ENCODE measurements at regions not wholly inside any gene's neighbourhood (a gene's known extent, or its start where the extent isn't known, plus 50 kb on each side); places are given as distances from the start of the nearest gene placed in this dataset.

DNA sequence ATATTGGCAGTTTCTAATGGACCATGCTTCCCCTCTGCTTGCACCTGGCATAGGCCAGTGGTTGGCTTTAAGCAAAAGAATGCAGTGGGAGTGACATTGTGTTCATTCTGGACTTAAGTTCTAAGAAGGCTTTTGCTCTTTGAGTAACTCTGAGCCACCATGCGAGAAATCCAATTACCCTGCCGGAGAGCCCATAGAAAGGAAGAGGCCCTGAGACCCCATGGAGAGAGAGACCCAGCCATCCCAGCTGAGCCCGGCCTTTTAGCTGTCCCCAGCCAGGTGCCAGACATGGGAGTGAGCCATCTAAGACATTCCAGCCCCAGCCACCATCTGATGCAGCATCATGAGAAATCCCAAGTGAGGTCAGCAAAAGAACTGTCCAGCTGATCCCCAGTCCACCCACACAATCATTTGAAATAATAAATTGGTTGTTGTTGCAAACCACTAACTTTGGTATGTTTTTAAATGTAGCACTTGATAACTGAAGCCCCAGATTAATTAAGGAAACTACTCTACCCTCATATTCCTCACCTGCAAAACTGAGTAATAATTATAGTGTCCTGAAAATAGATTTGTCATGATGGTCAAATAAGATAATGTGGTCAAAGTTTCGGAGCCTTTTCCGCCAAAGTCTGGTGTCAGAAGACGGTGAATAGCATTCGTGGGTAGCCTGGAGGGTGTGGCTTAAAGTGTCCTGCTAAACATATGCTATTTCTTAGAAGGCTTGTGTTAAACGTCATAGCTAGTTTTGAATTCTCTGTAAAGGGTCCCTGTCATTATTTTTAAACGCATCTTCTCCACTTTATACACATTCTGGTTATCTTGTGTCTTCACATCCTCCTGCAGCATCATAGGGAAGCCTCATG is 166.6 kb upstream of the PELI2 start:
- Histone ChIP-seq H4K20me1 (ENCODE audit: insufficient read depth, low read length) (no peaks in the 10 kb centered on the region), H2AFZ (ENCODE audit: low read depth, low read length) (no peak overlapping the region), H3K4me1 (ENCODE audit: insufficient read depth, low read length) (no peaks in the 10 kb centered on the region), H3K9ac (ENCODE audit: low read depth, low read length) (no peak overlapping the region), H3K27ac (ENCODE audit: low read length) (no peak overlapping the region), H3K36me3 (ENCODE audit: insufficient read depth, low read length) (no peaks in the 10 kb centered on the region), H3K79me2 (ENCODE audit: insufficient read depth, low read length) (no peaks in the 10 kb centered on the region), H3K4me2 (ENCODE audit: insufficient read depth, low read length) (no peak overlapping the region), H3K4me3 (ENCODE audit: low read depth in 1 of 2, low read length in 2 of 2) (no peak overlapping the region), H3K9me3 (ENCODE audit: insufficient read depth, low read length, severe bottlenecking) (no peaks in the 10 kb centered on the region), H3K27me3 (ENCODE audit: insufficient read depth, low read length, poor library complexity) (no peaks in the 10 kb centered on the region)
- TF ChIP-seq, protein P1, sequence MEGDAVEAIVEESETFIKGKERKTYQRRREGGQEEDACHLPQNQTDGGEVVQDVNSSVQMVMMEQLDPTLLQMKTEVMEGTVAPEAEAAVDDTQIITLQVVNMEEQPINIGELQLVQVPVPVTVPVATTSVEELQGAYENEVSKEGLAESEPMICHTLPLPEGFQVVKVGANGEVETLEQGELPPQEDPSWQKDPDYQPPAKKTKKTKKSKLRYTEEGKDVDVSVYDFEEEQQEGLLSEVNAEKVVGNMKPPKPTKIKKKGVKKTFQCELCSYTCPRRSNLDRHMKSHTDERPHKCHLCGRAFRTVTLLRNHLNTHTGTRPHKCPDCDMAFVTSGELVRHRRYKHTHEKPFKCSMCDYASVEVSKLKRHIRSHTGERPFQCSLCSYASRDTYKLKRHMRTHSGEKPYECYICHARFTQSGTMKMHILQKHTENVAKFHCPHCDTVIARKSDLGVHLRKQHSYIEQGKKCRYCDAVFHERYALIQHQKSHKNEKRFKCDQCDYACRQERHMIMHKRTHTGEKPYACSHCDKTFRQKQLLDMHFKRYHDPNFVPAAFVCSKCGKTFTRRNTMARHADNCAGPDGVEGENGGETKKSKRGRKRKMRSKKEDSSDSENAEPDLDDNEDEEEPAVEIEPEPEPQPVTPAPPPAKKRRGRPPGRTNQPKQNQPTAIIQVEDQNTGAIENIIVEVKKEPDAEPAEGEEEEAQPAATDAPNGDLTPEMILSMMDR (IDR thresholded peaks at IDR 0.05; ENCODE audit: borderline replicate concordance, extremely low read depth, low read length, poor library complexity, severe bottlenecking), result no peak
- TF ChIP-seq EZH2 (IDR thresholded peaks at IDR 0.05; ENCODE audit: borderline replicate concordance, low read depth, low read length, severe bottlenecking), result no peak
- no peak for DNase-seq
- ATAC-seq (ENCODE audit: insufficient read depth, low read depth), result no peak

DNA sequence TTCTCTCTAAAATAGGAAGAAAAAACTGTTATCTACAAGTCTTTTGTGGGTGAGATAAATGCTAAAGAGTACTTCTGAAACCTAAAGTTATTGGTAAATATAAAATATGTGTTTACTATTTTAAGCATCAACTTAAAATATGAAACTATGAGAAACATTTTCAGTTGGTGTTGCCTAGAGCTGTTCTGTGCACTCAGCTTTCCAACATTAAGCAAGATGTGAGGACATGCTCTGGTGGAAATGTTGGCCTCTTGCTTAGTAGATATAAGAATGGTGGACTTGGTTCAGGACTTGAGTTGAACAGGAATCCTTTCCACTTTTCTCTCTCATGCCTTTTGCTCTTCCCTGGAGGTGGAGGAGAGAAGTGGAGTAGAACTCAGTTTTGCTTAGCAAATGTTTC is 164.1 kb upstream of the PELI2 start:
- DNase-seq (no peak), ATAC-seq (ENCODE audit: insufficient read depth, low read depth) (no peak)
- Histone ChIP-seq H3K27me3 (ENCODE audit: insufficient read depth, low read length, poor library complexity) (no peaks in the 10 kb centered on the region), H3K27ac (ENCODE audit: low read length) (no peak overlapping the region), H3K4me3 (ENCODE audit: low read depth in 1 of 2, low read length in 2 of 2) (no peak overlapping the region), H3K9me3 (ENCODE audit: insufficient read depth, low read length, severe bottlenecking) (no peaks in the 10 kb centered on the region), H3K36me3 (ENCODE audit: insufficient read depth, low read length) (no peaks in the 10 kb centered on the region), H4K20me1 (ENCODE audit: insufficient read depth, low read length) (no peaks in the 10 kb centered on the region), H3K9ac (ENCODE audit: low read depth, low read length) (no peak overlapping the region), H2AFZ (ENCODE audit: low read depth, low read length) (no peak overlapping the region), H3K4me1 (ENCODE audit: insufficient read depth, low read length) (no peaks in the 10 kb centered on the region), H3K79me2 (ENCODE audit: insufficient read depth, low read length) (no peaks in the 10 kb centered on the region), H3K4me2 (ENCODE audit: insufficient read depth, low read length) (no peak overlapping the region)
- no peak for TF ChIP-seq EZH2 (IDR thresholded peaks at IDR 0.05; ENCODE audit: borderline replicate concordance, low read depth, low read length, severe bottlenecking)
- TF ChIP-seq, protein P1 (IDR thresholded peaks at IDR 0.05; ENCODE audit: borderline replicate concordance, extremely low read depth, low read length, poor library complexity, severe bottlenecking), result no peak

DNA sequence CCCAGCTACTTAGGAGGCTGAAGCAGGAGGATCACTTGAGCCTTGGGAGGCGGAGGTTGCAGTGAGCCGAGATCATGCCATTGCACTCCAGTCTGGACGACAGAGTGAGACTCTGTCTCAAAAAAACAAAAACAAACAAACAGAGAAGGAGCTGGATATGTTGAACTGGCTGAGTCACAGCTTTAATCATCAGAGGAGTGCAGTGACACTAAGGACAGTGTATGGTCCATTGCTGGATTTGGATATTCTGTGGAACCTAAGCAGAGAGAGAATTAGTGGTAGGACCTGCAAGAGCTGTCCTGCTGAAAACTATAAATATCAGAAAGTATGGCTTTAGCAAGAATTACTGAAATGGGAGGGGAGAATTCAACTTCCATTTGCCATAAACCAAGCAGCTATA is 163.0 kb upstream of the PELI2 start:
- DNase-seq (no peak), ATAC-seq (ENCODE audit: insufficient read depth, low read depth) (no peak)
- H3K27me3 ChIP-seq (ENCODE audit: insufficient read depth, low read length, poor library complexity), result no peaks in the 10 kb centered on the region
- no peaks in the 10 kb centered on the region for H3K4me1 ChIP-seq (ENCODE audit: insufficient read depth, low read length)
- H3K4me3 ChIP-seq (ENCODE audit: low read depth in 1 of 2, low read length in 2 of 2), result no peak overlapping the region
- H2AFZ ChIP-seq (ENCODE audit: low read depth, low read length), result no peak overlapping the region
- no peaks in the 10 kb centered on the region for H3K36me3 ChIP-seq (ENCODE audit: insufficient read depth, low read length)
- H4K20me1 ChIP-seq (ENCODE audit: insufficient read depth, low read length), result no peaks in the 10 kb centered on the region
- no peak overlapping the region for H3K27ac ChIP-seq (ENCODE audit: low read length)
- no peaks in the 10 kb centered on the region for H3K79me2 ChIP-seq (ENCODE audit: insufficient read depth, low read length)
- TF ChIP-seq EZH2 (IDR thresholded peaks at IDR 0.05; ENCODE audit: borderline replicate concordance, low read depth, low read length, severe bottlenecking), result no peak
- TF ChIP-seq, protein P1 (IDR thresholded peaks at IDR 0.05; ENCODE audit: borderline replicate concordance, extremely low read depth, low read length, poor library complexity, severe bottlenecking), result no peak
- no peak overlapping the region for H3K9ac ChIP-seq (ENCODE audit: low read depth, low read length)
- no peaks in the 10 kb centered on the region for H3K9me3 ChIP-seq (ENCODE audit: insufficient read depth, low read length, severe bottlenecking)
- no peak overlapping the region for H3K4me2 ChIP-seq (ENCODE audit: insufficient read depth, low read length)

All from DND-41 (cell line).